Smooth muscle cell (in vitro differentiated cells): ENCODE measurements at regions not wholly inside any gene's neighbourhood (a gene's known extent, or its start where the extent isn't known, plus 50 kb on each side); places are given as distances from the start of the nearest gene placed in this dataset.

Experiments
- DNase-seq: peaks from one replicate; lab custom pipeline; 2025; ENCODE audit not compliant: unreplicated experiment; lab: John Stamatoyannopoulos, UW
- H2AFZ ChIP-seq: fragments of 200-600 bp; sonication (generic); 2 replicates; pipeline ENCODE4 v1.6.0; 2016; ENCODE audit warnings: antibody characterized with exemption, low read depth, mild to moderate bottlenecking
- H3F3A ChIP-seq: fragments of 200-600 bp; sonication (generic); 2 replicates; pipeline ENCODE4 v1.6.0; 2017; ENCODE audit warnings: antibody characterized with exemption, low read depth
- H3K27ac ChIP-seq: fragments of 200-600 bp; sonication (generic); 2 replicates; pipeline ENCODE4 v1.5.1; 2016; ENCODE audit warnings: low read depth, mild to moderate bottlenecking
- H3K27me3 ChIP-seq: fragments of 200-600 bp; sonication (generic); 2 replicates; pipeline ENCODE4 v1.6.1; 2016; ENCODE audit warnings: low read depth, mild to moderate bottlenecking
- H3K36me3 ChIP-seq: fragments of 200-600 bp; sonication (generic); 2 replicates; pipeline ENCODE4 v1.5.1; 2016; ENCODE audit warnings: low read depth
- H3K4me1 ChIP-seq: fragments of 200-600 bp; sonication (generic); 2 replicates; pipeline ENCODE4 v1.5.1; 2016; ENCODE audit warnings: low read depth
- H3K4me2 ChIP-seq: fragments of 200-600 bp; sonication (generic); 2 replicates; pipeline ENCODE4 v1.6.0; 2016; ENCODE audit warnings: mild to moderate bottlenecking
- H3K4me3 ChIP-seq: fragments of 200-600 bp; sonication (generic); 2 replicates; pipeline ENCODE4 v1.5.1; 2016; ENCODE audit warnings: mild to moderate bottlenecking
- H3K79me2 ChIP-seq: fragments of 200-600 bp; sonication (generic); 2 replicates; pipeline ENCODE4 v1.6.0; 2016; ENCODE audit warnings: low read depth, mild to moderate bottlenecking
- H3K9ac ChIP-seq: fragments of 200-600 bp; sonication (generic); 2 replicates; pipeline ENCODE4 v1.6.0; 2016; ENCODE audit warnings: low read depth
- H3K9me3 ChIP-seq: fragments of 200-600 bp; sonication (generic); replicated peaks from 2 replicates; pipeline ENCODE4 v1.5.1; 2016; ENCODE audit warnings: low read depth
- H4K20me1 ChIP-seq: fragments of 200-600 bp; sonication (generic); 2 replicates; pipeline ENCODE4 v1.6.0; 2016; ENCODE audit warnings: low read depth
- WGBS: methylation state at CpG from one replicate; pipeline ENCODE4 v1.1.7; 2016; ENCODE audit warnings: low lambda C conversion rate; 5-methylcytosine and 5-hydroxymethylcytosine counted together
- TF ChIP-seq, protein P1 (sequence below): fragments of 200-600 bp; sonication (generic); IDR thresholded peaks from 2 replicates; pipeline ENCODE4 v1.5.1; 2017; ENCODE audit warnings: borderline replicate concordance, mild to moderate bottlenecking, antibody characterized with exemption; ENCODE audit not compliant: insufficient read depth, poor library complexity, severe bottlenecking

DNA sequence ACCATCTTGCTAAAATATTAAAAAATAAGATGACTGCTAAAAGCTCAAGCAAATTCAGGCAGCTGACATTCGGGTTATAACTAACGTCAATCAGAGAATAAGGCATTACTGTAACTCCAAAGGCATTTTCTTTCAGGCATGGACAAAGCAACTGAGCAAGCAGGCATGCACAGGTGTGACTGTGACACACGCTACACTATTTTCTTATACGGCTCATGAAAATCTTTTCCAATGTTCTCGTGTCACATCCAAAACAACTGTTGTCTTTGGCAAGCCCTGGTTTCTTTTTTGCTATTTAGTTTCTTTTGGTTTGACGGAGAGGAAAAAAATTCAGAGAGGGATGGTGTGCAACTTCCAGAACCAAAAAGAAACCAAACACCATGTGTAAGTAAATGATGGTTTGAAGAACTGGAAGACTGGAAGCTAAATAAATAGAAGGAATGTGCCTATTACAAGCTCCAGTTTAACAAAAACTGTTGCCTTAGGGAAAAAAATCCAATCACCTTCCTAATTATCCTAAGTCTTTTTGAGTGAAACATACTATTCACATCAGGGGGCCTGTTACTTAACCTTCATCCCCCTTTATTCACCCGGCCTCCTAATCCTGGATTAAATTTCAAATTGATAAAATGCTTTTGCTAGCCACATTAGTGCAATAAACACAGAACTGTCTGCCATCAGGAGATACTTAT lies 277.6 kb downstream of the PSAT1 start:
- TF ChIP-seq, protein P1, sequence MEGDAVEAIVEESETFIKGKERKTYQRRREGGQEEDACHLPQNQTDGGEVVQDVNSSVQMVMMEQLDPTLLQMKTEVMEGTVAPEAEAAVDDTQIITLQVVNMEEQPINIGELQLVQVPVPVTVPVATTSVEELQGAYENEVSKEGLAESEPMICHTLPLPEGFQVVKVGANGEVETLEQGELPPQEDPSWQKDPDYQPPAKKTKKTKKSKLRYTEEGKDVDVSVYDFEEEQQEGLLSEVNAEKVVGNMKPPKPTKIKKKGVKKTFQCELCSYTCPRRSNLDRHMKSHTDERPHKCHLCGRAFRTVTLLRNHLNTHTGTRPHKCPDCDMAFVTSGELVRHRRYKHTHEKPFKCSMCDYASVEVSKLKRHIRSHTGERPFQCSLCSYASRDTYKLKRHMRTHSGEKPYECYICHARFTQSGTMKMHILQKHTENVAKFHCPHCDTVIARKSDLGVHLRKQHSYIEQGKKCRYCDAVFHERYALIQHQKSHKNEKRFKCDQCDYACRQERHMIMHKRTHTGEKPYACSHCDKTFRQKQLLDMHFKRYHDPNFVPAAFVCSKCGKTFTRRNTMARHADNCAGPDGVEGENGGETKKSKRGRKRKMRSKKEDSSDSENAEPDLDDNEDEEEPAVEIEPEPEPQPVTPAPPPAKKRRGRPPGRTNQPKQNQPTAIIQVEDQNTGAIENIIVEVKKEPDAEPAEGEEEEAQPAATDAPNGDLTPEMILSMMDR: no peak
- Histone ChIP-seq H3K4me1 (peaks cover 43% of the 10 kb centered on the region), H3K36me3 (no peaks in the 10 kb centered on the region), H3K27ac (no peak overlapping the region), H3K4me2 (peak overlapping the region; percentile 21), H3K4me3 (no peak overlapping the region), H3F3A (no peaks in the 10 kb centered on the region), H3K9ac (no peak overlapping the region), H4K20me1 (no peaks in the 10 kb centered on the region), H3K9me3 (no peaks in the 10 kb centered on the region), H2AFZ (no peak overlapping the region), H3K79me2 (no peaks in the 10 kb centered on the region), H3K27me3 (no peaks in the 10 kb centered on the region)
- no peak for DNase-seq
- WGBS: 72% methylated on average over 7 of the region's 7 CpGs

- TF ChIP-seq, protein P1: no peak
- Histone ChIP-seq H3K79me2 (no peaks in the 10 kb centered on the region), H3K4me2 (peak overlapping the region; percentile 3), H3K27me3 (no peaks in the 10 kb centered on the region), H3K9ac (no peak overlapping the region), H3K27ac (no peak overlapping the region), H3K9me3 (no peaks in the 10 kb centered on the region), H3K4me1 (peaks cover 43% of the 10 kb centered on the region), H3K4me3 (no peak overlapping the region), H4K20me1 (no peaks in the 10 kb centered on the region), H2AFZ (no peak overlapping the region), H3F3A (no peaks in the 10 kb centered on the region), H3K36me3 (no peaks in the 10 kb centered on the region)
- no peak for DNase-seq
- 53% methylated on average over 4 of the region's 4 CpGs for WGBS
Observed at GRCh38 chr9:78575081-78575480, 278.2 kb downstream of the PSAT1 start.

DNA sequence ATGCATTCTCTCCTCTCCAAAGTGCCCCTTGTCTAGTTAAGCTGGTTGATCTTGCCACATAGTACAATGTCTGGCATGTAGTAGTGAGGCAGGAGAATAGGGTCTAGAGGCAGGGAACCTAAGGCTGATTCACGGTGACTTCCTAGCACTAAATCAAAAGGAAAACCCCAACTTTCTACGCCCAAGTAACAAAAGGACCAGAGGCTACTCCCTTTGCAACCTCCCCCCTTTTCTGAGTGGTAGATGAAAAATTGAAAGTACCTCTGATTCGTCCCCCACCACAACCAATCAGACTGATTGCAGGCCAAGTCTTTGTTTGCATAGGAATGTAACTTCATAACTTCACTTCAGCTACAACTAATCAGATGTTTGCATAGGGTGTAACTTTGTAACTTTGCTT lies 278.8 kb downstream of the PSAT1 start:
- Histone ChIP-seq H3K9ac (no peak overlapping the region), H3K79me2 (no peaks in the 10 kb centered on the region), H3K36me3 (no peaks in the 10 kb centered on the region), H3K4me2 (no peak overlapping the region), H3K4me3 (no peak overlapping the region), H2AFZ (no peak overlapping the region), H3K27ac (no peak overlapping the region), H3K27me3 (no peaks in the 10 kb centered on the region), H4K20me1 (no peaks in the 10 kb centered on the region), H3K9me3 (no peaks in the 10 kb centered on the region), H3F3A (no peaks in the 10 kb centered on the region), H3K4me1 (peaks cover 43% of the 10 kb centered on the region)
- 96% methylated on average over 3 of the region's 3 CpGs for WGBS
- no peak for DNase-seq
- TF ChIP-seq, protein P1: no peak
